HepG2 (cell line): ENCODE measurements at regions not wholly inside any gene's neighbourhood (a gene's known extent, or its start where the extent isn't known, plus 50 kb on each side); places are given as distances from the start of the nearest gene placed in this dataset.

Experiments used
- ATAC-seq: fragments of 200-7000 bp; cut with Tn5 transposase; 3 replicates; pipeline ENCODE4 v1.9.1; 2020; ENCODE audit warnings: mild to moderate bottlenecking, moderate library complexity
- BruUV-seq: library from RNA; stranded (reverse); fragments of 400-500 nt; replicated peaks from 2 replicates; lab custom pipeline; 2021; lab: Mats Ljungman, UMichigan
- CTCF ChIA-PET: fragments of 300-600 bp; formaldehyde crosslinking; extraction: SDS; loops from one replicate; lab custom pipeline; 2021; ENCODE audit warnings: low total read pairs, inconsistent platforms, low intra/inter-chr PET ratio; lab: Yijun Ruan, JAX
- POLR2A ChIA-PET: fragments of 350-600 bp; sonication (Branson Sonifier 250); formaldehyde crosslinking; loops from one replicate; lab custom pipeline; 2020; ENCODE audit warnings: antibody characterized with exemption, inconsistent platforms; lab: Yijun Ruan, JAX
- DNase-seq: peaks from one replicate; pipeline ENCODE4 v3.0.0-alpha.2; 2015; ENCODE audit warnings: low spot score
- FAIRE-seq: peaks from 3 replicates; lab custom pipeline; 2011; peaks lifted over from hg19 to GRCh38; lab: Jason Lieb, UNC
- H2AFZ ChIP-seq: one replicate; pipeline ENCODE4 v1.6.1; 2011; ENCODE audit warnings: low read length, inconsistent platforms
- H3K27ac ChIP-seq: fragments of 300-600 bp; 3 replicates; pipeline ENCODE4 v1.8.0; 2011; ENCODE audit warnings: mixed run types, mild to moderate bottlenecking, mixed read lengths, low read length, inconsistent platforms; ENCODE audit not compliant: insufficient read depth; ENCODE audit errors: extremely low read length
- H3K27me3 ChIP-seq, 2 experiments: fragments of 200-600 bp in 1 of 2; 2 replicates in 1 of 2; 3 replicates in 1 of 2; pipeline versions ENCODE4 v1.6.0 to v1.8.0; 2011; ENCODE audit warnings: low read length in 2 of 2, mild to moderate bottlenecking in 2 of 2, moderate library complexity in 2 of 2, inconsistent platforms in 1 of 2; ENCODE audit not compliant: insufficient read depth in 2 of 2, control insufficient read depth in 1 of 2
- H3K36me3 ChIP-seq, 2 experiments: fragments of 200-600 bp in 1 of 2; replicated peaks in 1 of 2; 2 replicates in 1 of 2; 3 replicates in 1 of 2; pipeline versions ENCODE4 v1.5.1 to v1.8.0; 2011; ENCODE audit warnings: low read length in 2 of 2, inconsistent platforms in 1 of 2; ENCODE audit not compliant: insufficient read depth in 2 of 2, control insufficient read depth in 1 of 2
- H3K4me1 ChIP-seq: 2 replicates; pipeline ENCODE4 v1.5.1; 2012; ENCODE audit warnings: low read length, inconsistent platforms; ENCODE audit not compliant: insufficient read depth
- H3K4me2 ChIP-seq: 2 replicates; pipeline ENCODE4 v1.6.0; 2011; ENCODE audit warnings: low read depth, low read length, inconsistent platforms
- H3K4me3 ChIP-seq, 3 experiments: fragments of 200-600 bp in 1 of 3; sonication (generic), shearing (Covaris generic) in 1 of 3; replicated peaks in 1 of 3; 2 replicates each; pipeline ENCODE4 v1.5.1; 2011 to 2016; ENCODE audit warnings: low read length in 3 of 3, inconsistent platforms in 2 of 3, low read depth in 2 of 3, mild to moderate bottlenecking in 2 of 3, control low read depth in 1 of 3, mixed read lengths in 1 of 3; ENCODE audit not compliant: insufficient read depth in 1 of 3
- H3K79me2 ChIP-seq: one replicate; pipeline ENCODE4 v1.6.1; 2011; ENCODE audit warnings: low read length, inconsistent platforms; ENCODE audit not compliant: insufficient read depth
- H3K9ac ChIP-seq: 2 replicates; pipeline ENCODE4 v1.6.0; 2011; ENCODE audit warnings: mild to moderate bottlenecking, low read depth, low read length, inconsistent platforms; ENCODE audit not compliant: insufficient read depth
- H3K9me3 ChIP-seq: 2 replicates; pipeline ENCODE4 v1.5.1; 2012; ENCODE audit warnings: mild to moderate bottlenecking, low read length
- H4K20me1 ChIP-seq: 2 replicates; pipeline ENCODE4 v1.6.0; 2011; ENCODE audit warnings: inconsistent platforms, mild to moderate bottlenecking, low read length, moderate library complexity; ENCODE audit not compliant: insufficient read depth
- CEBPB ChIP-seq: IDR thresholded peaks from 2 replicates; pipeline ENCODE4 v1.6.1; 2011; ENCODE audit warnings: low read depth, low read length, improper control_type of control experiment, borderline replicate concordance
- FOXJ3 ChIP-seq: sonication (generic); formaldehyde crosslinking; IDR thresholded peaks from 2 replicates; pipeline ENCODE4 v1.4.0; 2020; ENCODE audit warnings: missing genetic modification reagents, mild to moderate bottlenecking, borderline replicate concordance
- FOXK2 ChIP-seq: fragments of 450-650 bp; IDR thresholded peaks from 2 replicates; pipeline ENCODE4 v1.6.1; 2016
- JUNB ChIP-seq: sonication (generic); formaldehyde crosslinking; IDR thresholded peaks from 2 replicates; pipeline ENCODE4 v1.8.0; 2022; ENCODE audit warnings: missing genetic modification reagents, mild to moderate bottlenecking, borderline replicate concordance
- MAX ChIP-seq: IDR thresholded peaks from 2 replicates; pipeline ENCODE4 v1.6.1; 2012; ENCODE audit warnings: inconsistent platforms
- NFE2 ChIP-seq: sonication (generic); formaldehyde crosslinking; IDR thresholded peaks from 2 replicates; pipeline ENCODE4 v1.4.0; 2020; ENCODE audit warnings: missing genetic modification reagents
- NFYC ChIP-seq: IDR thresholded peaks from 2 replicates; pipeline ENCODE4 v1.6.1; 2016; ENCODE audit warnings: missing genetic modification reagents, missing compliant biosample characterization
- NR2F6 ChIP-seq, 2 experiments: IDR thresholded peaks; 2 replicates each; pipeline ENCODE4 v1.6.1; 2016; ENCODE audit warnings: antibody characterized with exemption in 1 of 2, mild to moderate bottlenecking in 1 of 2
- RNF2 ChIP-seq: fragments of 450-650 bp; conservative IDR thresholded peaks from 2 replicates; pipeline ENCODE4 v1.6.1; 2016; ENCODE audit warnings: low read depth
- RNF219 ChIP-seq: sonication (generic); formaldehyde crosslinking; IDR thresholded peaks from 2 replicates; pipeline ENCODE4 v1.5.0; 2020; ENCODE audit warnings: mild to moderate bottlenecking, missing genetic modification reagents
- RORA ChIP-seq: sonication (generic); formaldehyde crosslinking; IDR thresholded peaks from 2 replicates; pipeline ENCODE4 v1.5.0; 2020; ENCODE audit warnings: mild to moderate bottlenecking, missing genetic modification reagents, moderate library complexity
- SMYD3 ChIP-seq: sonication (generic); formaldehyde crosslinking; IDR thresholded peaks from 2 replicates; pipeline ENCODE4 v1.8.1; 2023; ENCODE audit warnings: mild to moderate bottlenecking, missing genetic modification reagents
- ZBTB7A ChIP-seq: sonication (generic); formaldehyde crosslinking; IDR thresholded peaks from 2 replicates; pipeline ENCODE4 v1.8.0; 2022; ENCODE audit warnings: mild to moderate bottlenecking, missing genetic modification reagents
- ZNF329 ChIP-seq: sonication (generic); formaldehyde crosslinking; IDR thresholded peaks from 2 replicates; pipeline ENCODE4 v1.9.0; 2021; ENCODE audit warnings: low read depth, mild to moderate bottlenecking, missing genetic modification reagents
- ZNF335 ChIP-seq: sonication (generic); formaldehyde crosslinking; IDR thresholded peaks from 2 replicates; pipeline ENCODE4 v1.4.0; 2020; ENCODE audit warnings: missing genetic modification reagents
- ZNF512 ChIP-seq: sonication (generic); formaldehyde crosslinking; IDR thresholded peaks from 2 replicates; pipeline ENCODE4 v1.4.0; 2020; ENCODE audit warnings: mild to moderate bottlenecking, missing genetic modification reagents
- ZNF572 ChIP-seq: sonication (generic); formaldehyde crosslinking; IDR thresholded peaks from 2 replicates; pipeline ENCODE4 v1.5.1; 2020; ENCODE audit warnings: mild to moderate bottlenecking, missing genetic modification reagents
- ZNF615 ChIP-seq: sonication (generic); formaldehyde crosslinking; IDR thresholded peaks from 2 replicates; pipeline ENCODE4 v1.5.0; 2020; ENCODE audit warnings: mild to moderate bottlenecking, missing genetic modification reagents, borderline replicate concordance
- WGBS: methylation state at CpG from one replicate; pipeline ENCODE4 v1.1.6; 2017; ENCODE audit warnings: low lambda C conversion rate; 5-methylcytosine and 5-hydroxymethylcytosine counted together
- in situ Hi-C: cut with HindIII; loops from 2 replicates; pipeline ENCODE4 v1.10.0; 2017; ENCODE audit warnings: low pct_unique_long_range_greater_than_20kb; ENCODE audit not compliant: extremely low pct_ligation_motif_present
- intact Hi-C: fragments of 100-400 bp; cut with micrococcal nuclease; formaldehyde crosslinking; loops from one replicate; pipeline ENCODE4 v1.10.0; 2022; ENCODE audit not compliant: unreplicated experiment

- no TSS peak for BruUV-seq
- Histone ChIP-seq H2AFZ (no peak overlapping the region), H3K4me3 (no peak overlapping the region), H3K79me2 (no peaks in the 10 kb centered on the region), H3K27ac (no peak overlapping the region), H3K9ac (no peak overlapping the region), H3K36me3 (no peaks in the 10 kb centered on the region), H3K4me1 (no peaks in the 10 kb centered on the region), H3K4me2 (no peak overlapping the region), H4K20me1 (no peaks in the 10 kb centered on the region), H3K27me3 (no peaks in the 10 kb centered on the region; a peak in 1 of 5 replicates), H3K9me3 (no peaks in the 10 kb centered on the region)
- intact Hi-C loops, result no loop called here
- ChIA-PET CTCF (no interaction called here), POLR2A (no interaction called here)
- no peak for ATAC-seq
- 0% methylated on average over 1 of the region's 1 CpG for WGBS
- no peak for DNase-seq
- TF ChIP-seq RNF2 (no peak), FOXK2 (no peak), CEBPB (peak; percentile 31; the same call in 1 of the 2 replicates)
- FAIRE-seq, result no peak
- in situ Hi-C loops, result no loop called here
Observed at GRCh38 chr5:117665121-117665520, 1090.5 kb upstream of the SEMA6A start.

- FAIRE-seq (no peak), ATAC-seq (no peak)
- TF ChIP-seq ZBTB7A (no peak), MAX (no peak), ZNF615 (CRISPR knock-in tag) (no peak), NR2F6 (IDR thresholded peaks at IDR 0.05) (no peak), NR2F6 (CRISPR knock-in tag; IDR thresholded peaks at IDR 0.05) (no peak), RNF219 (CRISPR knock-in tag) (no peak), CEBPB (no peak), NFYC (CRISPR knock-in tag) (no peak), NFE2 (CRISPR knock-in tag) (no peak), ZNF512 (no peak), FOXJ3 (CRISPR knock-in tag) (no peak), ZNF335 (CRISPR knock-in tag) (no peak), SMYD3 (CRISPR knock-in tag) (no peak), ZNF572 (CRISPR knock-in tag) (no peak), ZNF329 (CRISPR knock-in tag) (no peak), JUNB (CRISPR knock-in tag) (no peak), RORA (no peak)
Observed at GRCh38 chr5:117662361-117662760, 1087.7 kb upstream of the SEMA6A start.

More at GRCh38 chr5:117662361-117662760, 1087.7 kb upstream of the SEMA6A start:
- no TSS peak for BruUV-seq
- Histone ChIP-seq H4K20me1 (no peaks in the 10 kb centered on the region), H3K27ac (no peak overlapping the region), H3K4me1 (no peaks in the 10 kb centered on the region), H3K9me3 (no peaks in the 10 kb centered on the region), H2AFZ (no peak overlapping the region), H3K36me3 (no peaks in the 10 kb centered on the region), H3K4me2 (no peak overlapping the region), H3K9ac (no peak overlapping the region), H3K79me2 (no peaks in the 10 kb centered on the region), H3K4me3 (no peak overlapping the region), H3K27me3 (no peaks in the 10 kb centered on the region; a peak in 1 of 5 replicates)
- POLR2A ChIA-PET, result no interaction called here
- CTCF ChIA-PET, result no interaction called here
- WGBS, result 0% methylated on average over 2 of the region's 2 CpGs
- intact Hi-C loops, result no loop called here
- DNase-seq, result no peak
- in situ Hi-C loops, result no loop called here
